GM12875 (cell line): ENCODE measurements at regions not wholly inside any gene's neighbourhood (a gene's known extent, or its start where the extent isn't known, plus 50 kb on each side); places are given as distances from the start of the nearest gene placed in this dataset.

Experiments
- H3K4me3 ChIP-seq: one replicate; pipeline ENCODE4 v1.5.1; 2011; ENCODE audit warnings: low read depth, low read length, control low read depth
- CTCF ChIP-seq: IDR thresholded peaks from 2 replicates; pipeline ENCODE4 v1.5.1; 2011; ENCODE audit warnings: low read depth, mild to moderate bottlenecking, control low read depth, inconsistent platforms, low read length, moderate library complexity, borderline replicate concordance; ENCODE audit not compliant: insufficient read depth

GRCh38 chr2:225226441-225226840 lies 173.1 kb upstream of the NYAP2 start:
- no peak overlapping the region for H3K4me3 ChIP-seq
- TF ChIP-seq CTCF = no peak

GRCh38 chr2:225223301-225223700 lies 176.2 kb upstream of the NYAP2 start:
- TF ChIP-seq CTCF = no peak
- no peak overlapping the region for H3K4me3 ChIP-seq

- H3K4me3 ChIP-seq = no peak overlapping the region
- no peak for TF ChIP-seq CTCF
Observed at GRCh38 chr2:225207471-225207870, 165.2 kb upstream of the DOCK10 start.

- no peak for TF ChIP-seq CTCF
- no peak overlapping the region for H3K4me3 ChIP-seq
Observed at GRCh38 chr2:225207043-225207442, 164.8 kb upstream of the DOCK10 start.

GRCh38 chr2:225196579-225196978 lies 154.3 kb upstream of the DOCK10 start:
- no peak for TF ChIP-seq CTCF
- no peak overlapping the region for H3K4me3 ChIP-seq

- H3K4me3 ChIP-seq = no peak overlapping the region
- TF ChIP-seq CTCF = no peak
Observed at GRCh38 chr2:225192869-225193268, 150.6 kb upstream of the DOCK10 start.

GRCh38 chr2:225190987-225191386 lies 148.7 kb upstream of the DOCK10 start:
- no peak for TF ChIP-seq CTCF
- H3K4me3 ChIP-seq = no peak overlapping the region
